GM12872 (cell line): ENCODE measurements at regions not wholly inside any gene's neighbourhood (a gene's known extent, or its start where the extent isn't known, plus 50 kb on each side); places are given as distances from the start of the nearest gene placed in this dataset.

Source experiments
- TF ChIP-seq, protein P1 (sequence below): IDR thresholded peaks from 3 replicates; pipeline ENCODE4 v1.5.1; 2011; ENCODE audit warnings: low read depth, mild to moderate bottlenecking, low read length, moderate library complexity; ENCODE audit not compliant: insufficient read depth

DNA sequence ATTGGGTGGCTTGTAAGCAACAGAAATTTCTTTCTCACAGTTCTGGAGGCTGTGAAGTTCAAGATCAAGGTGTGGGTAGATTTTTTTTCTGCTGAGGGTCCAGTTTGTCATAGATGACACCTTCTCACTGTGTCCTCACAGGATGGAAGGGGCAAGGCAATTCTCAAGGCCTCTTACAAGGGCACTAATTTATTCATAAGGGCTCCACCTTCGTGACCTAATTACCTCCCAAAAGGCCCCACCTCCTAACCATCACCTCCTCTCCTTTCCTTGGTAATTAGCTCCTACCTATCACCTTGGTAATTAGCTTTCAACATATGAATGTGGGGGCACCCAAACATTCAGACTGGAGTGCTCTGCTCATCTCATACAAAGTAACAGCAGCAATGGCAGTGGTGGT is 92.3 kb upstream of the CD44 start:
- TF ChIP-seq, protein P1, sequence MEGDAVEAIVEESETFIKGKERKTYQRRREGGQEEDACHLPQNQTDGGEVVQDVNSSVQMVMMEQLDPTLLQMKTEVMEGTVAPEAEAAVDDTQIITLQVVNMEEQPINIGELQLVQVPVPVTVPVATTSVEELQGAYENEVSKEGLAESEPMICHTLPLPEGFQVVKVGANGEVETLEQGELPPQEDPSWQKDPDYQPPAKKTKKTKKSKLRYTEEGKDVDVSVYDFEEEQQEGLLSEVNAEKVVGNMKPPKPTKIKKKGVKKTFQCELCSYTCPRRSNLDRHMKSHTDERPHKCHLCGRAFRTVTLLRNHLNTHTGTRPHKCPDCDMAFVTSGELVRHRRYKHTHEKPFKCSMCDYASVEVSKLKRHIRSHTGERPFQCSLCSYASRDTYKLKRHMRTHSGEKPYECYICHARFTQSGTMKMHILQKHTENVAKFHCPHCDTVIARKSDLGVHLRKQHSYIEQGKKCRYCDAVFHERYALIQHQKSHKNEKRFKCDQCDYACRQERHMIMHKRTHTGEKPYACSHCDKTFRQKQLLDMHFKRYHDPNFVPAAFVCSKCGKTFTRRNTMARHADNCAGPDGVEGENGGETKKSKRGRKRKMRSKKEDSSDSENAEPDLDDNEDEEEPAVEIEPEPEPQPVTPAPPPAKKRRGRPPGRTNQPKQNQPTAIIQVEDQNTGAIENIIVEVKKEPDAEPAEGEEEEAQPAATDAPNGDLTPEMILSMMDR = no peak

- TF ChIP-seq, protein P1 = no peak
Measured at GRCh38 chr11:35047179-35047578, 91.8 kb upstream of the CD44 start.

DNA sequence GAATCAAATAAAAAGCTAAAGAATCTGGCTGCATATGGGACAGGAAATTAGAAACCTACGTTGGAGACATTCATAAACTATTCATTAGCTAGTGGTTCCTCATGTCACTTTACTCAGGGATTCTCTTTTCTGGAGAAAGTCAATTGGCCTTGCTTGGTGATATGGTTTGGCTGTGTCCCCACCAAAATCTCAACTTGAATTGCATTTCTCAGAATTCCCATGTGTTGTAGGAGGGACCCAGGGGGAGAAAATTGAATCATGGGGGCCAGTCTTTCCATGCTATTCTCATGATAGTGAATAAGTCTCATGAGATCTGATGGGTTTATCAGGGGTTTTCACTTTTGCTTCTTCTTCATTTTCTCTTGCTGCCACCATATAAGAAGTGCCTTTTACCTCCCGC is 91.2 kb upstream of the CD44 start:
- TF ChIP-seq, protein P1 = no peak

DNA sequence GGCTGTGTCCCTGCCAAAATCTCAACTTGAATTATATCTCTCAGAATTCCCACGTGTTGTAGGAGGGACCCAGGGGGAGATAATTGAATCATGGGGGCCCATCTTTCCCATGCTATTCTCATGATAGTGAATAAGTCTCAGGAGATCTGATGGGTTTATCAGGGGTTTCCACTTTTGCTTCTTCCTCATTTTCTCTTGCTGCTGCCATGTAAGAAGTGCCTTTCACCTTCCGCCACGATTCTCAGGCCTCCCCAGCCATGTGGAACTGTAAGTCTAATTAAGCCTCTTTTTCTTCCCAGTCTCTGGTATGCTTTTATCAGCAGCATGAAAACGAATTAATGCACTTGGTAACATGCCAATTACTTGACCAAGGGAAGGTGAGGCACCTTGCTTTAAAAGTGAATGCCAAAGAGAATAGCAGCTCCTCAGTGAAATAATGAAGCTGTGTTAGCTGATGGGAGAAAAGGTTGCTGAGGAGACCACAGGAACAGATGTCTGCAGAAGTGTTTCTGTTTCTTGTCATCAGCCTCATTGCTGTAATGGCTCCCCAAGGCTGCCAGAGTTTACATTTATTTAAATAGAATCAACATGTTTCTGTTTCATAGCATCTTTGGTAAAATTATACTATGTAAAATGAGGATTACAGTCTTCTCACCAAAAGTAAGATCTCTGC is 89.0 kb upstream of the CD44 start:
- TF ChIP-seq, protein P1 = no peak

GRCh38 chr11:35050541-35050995 is 88.4 kb upstream of the CD44 start:
- TF ChIP-seq, protein P1 = no peak

DNA sequence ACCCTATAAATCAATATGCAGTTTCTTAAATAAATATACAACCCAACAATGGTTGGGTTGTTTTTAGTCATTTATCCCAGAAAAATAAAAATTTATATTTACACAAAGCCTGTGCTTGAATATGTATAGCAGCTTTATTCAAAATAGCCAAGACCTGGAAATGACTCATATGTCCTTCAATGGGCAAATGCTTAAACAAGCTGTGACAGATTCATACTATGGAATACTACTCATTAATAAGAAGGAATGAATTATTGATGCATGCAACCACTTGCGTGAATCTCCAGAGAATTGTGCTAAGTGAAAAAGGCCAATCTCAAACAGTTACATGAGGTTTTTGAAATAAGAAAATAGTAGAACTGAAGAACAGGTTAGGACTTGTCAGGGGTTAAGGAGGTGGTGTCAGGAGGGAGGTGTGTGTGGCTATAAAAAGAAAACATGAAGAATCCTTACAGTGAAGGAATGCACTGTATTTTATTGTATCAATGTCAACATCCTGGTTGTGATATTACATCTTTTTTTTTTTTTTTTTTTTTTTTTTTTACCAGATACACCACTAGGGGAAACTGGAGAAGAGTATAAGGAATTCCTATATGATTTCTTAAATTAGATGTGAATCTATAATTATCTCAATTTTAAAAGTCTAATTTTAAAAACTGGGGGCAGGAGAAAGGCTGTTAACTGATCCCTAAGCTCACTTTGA is 82.4 kb upstream of the CD44 start:
- TF ChIP-seq, protein P1 = no peak

GRCh38 chr11:35057926-35058668 is 80.9 kb upstream of the CD44 start:
- TF ChIP-seq, protein P1 = no peak
